ENCODE measurements at regions not wholly inside any gene's neighbourhood (a gene's known extent, or its start where the extent isn't known, plus 50 kb on each side); places are given as distances from the start of the nearest gene placed in this dataset.

DNA sequence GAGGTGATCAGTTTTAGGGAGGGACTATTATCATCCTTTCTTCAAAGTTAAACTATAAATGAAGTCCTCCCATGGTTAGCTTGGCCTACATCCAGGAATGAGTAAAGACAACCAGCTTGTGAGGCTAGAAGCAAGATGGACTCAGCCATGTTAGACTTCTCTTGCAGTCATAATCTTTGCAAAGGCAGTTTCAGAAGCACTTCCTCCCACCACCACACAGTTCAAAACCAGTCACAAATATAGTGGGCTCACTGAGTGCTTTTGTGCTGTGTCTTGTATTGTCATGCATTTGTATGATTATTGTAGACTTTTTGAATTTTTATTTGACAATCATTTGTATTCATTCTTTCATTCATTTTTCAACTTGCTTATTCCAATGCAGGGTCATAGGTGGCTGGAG, 204.5 kb downstream of the ZNF674 start:
- H2AK5ac ChIP-seq (ENCODE audit: insufficient read length, low read length), result no peak overlapping the region
- H3K79me1 ChIP-seq (ENCODE audit: insufficient read depth, low read depth, low read length, poor library complexity, severe bottlenecking), result no peaks in the 10 kb centered on the region
- no peak overlapping the region for H3K56ac ChIP-seq (ENCODE audit: insufficient read length, low read depth, low read length)
- H4K5ac ChIP-seq (ENCODE audit: insufficient read length, low read depth, low read length), result no peak overlapping the region
- no peak overlapping the region for H3K9ac ChIP-seq (ENCODE audit: extremely low read depth, insufficient read length, low read length)
- no peak overlapping the region for H2BK120ac ChIP-seq (ENCODE audit: low read depth, low read length, poor library complexity, severe bottlenecking)
- no peak overlapping the region for H3K14ac ChIP-seq (ENCODE audit: insufficient read depth, low read length)
- H3K4ac ChIP-seq (ENCODE audit: low read depth, low read length), result no peak overlapping the region
- no peak for TF ChIP-seq CTCF (conservative IDR thresholded peaks at IDR 0.05)
- no peak overlapping the region for H3K18ac ChIP-seq (ENCODE audit: insufficient read length, low read depth, low read length)
- Mint-ChIP-seq H3K36me3 (ENCODE audit: insufficient read depth in 1 of 3, low read depth in 3 of 3) (peaks cover 6 to 24% (median 9%) of the 10 kb centered on the region in 3 experiments), H3K27me3 (ENCODE audit: low read depth) (no peaks in the 10 kb centered on the region), H3K27ac (no peak overlapping the region), H3K4me1 (peaks cover 30 to 36% of the 10 kb centered on the region in 2 experiments), H3K4me3 (no peak overlapping the region), H3K9me3 (peaks cover 69 to 75% of the 10 kb centered on the region in 2 experiments)
- no peaks in the 10 kb centered on the region for H3K27me3 ChIP-seq (ENCODE audit: insufficient read depth, low read length)
- no peaks in the 10 kb centered on the region for H3K79me2 ChIP-seq (ENCODE audit: insufficient read depth, low read length)
- H3K9me3 ChIP-seq (ENCODE audit: control insufficient read depth, low read depth, low read length), result no peaks in the 10 kb centered on the region
- no peak overlapping the region for H2BK5ac ChIP-seq (ENCODE audit: insufficient read length, low read length)
- H2BK15ac ChIP-seq (ENCODE audit: low read depth, low read length), result no peak overlapping the region
- H4K8ac ChIP-seq (replicated peaks; ENCODE audit: insufficient read length, low read depth, low read length), result no peak overlapping the region
- H3K23ac ChIP-seq (ENCODE audit: insufficient read length, low read depth, low read length), result no peak overlapping the region
- H3K27ac ChIP-seq (ENCODE audit: insufficient read length, low read depth, low read length), result no peak overlapping the region
- no peak overlapping the region for H3K4me2 ChIP-seq (ENCODE audit: insufficient read depth, insufficient read length, low read length)
- peaks cover 9% of the 10 kb centered on the region; the same call in 1 of the 2 replicates for H3K4me1 ChIP-seq (ENCODE audit: insufficient read depth, low read length)
- H3T11ph ChIP-seq (ENCODE audit: low read length), result no peak overlapping the region
- no peak for DNase-seq
- H4K91ac ChIP-seq (ENCODE audit: insufficient read length, low read depth, low read length), result no peak overlapping the region
- no peaks in the 10 kb centered on the region for H3K23me2 ChIP-seq (ENCODE audit: insufficient read length, low read depth, low read length, poor library complexity, severe bottlenecking)
- no peak overlapping the region for H2AFZ ChIP-seq (ENCODE audit: low read length)
- no peaks in the 10 kb centered on the region for H4K20me1 ChIP-seq (ENCODE audit: control insufficient read depth, insufficient read depth, insufficient read length)
- no peak overlapping the region for H2BK12ac ChIP-seq (ENCODE audit: insufficient read length, low read depth, low read length)
- no peak overlapping the region for H2BK20ac ChIP-seq (ENCODE audit: low read depth, low read length, poor library complexity, severe bottlenecking)
